NCI-H446 (cell line): ENCODE measurements at regions not wholly inside any gene's neighbourhood (a gene's known extent, or its start where the extent isn't known, plus 50 kb on each side); places are given as distances from the start of the nearest gene placed in this dataset.
"Not testable (repeated sequence)": the region's sequence is repeated elsewhere in the genome, so short reads cannot be mapped to it uniquely, and the experiment has no call there.

Experiments used
- DNase-seq, 2 experiments: peaks; one replicate each; lab custom pipeline; 2025; lab: John Stamatoyannopoulos, UW

GRCh38 chr2:13601506-13601905, 884.8 kb downstream of the TRIB2 start:
- DNase-seq = no peak

GRCh38 chr2:13604951-13605661, 888.4 kb downstream of the TRIB2 start:
- no peak for DNase-seq

GRCh38 chr2:13607139-13607538, 890.4 kb downstream of the TRIB2 start:
- no peak for DNase-seq

GRCh38 chr2:13611939-13612338, 895.2 kb downstream of the TRIB2 start:
- no peak for DNase-seq

- no peak for DNase-seq
Measured at GRCh38 chr2:13616059-13616458, 899.3 kb downstream of the TRIB2 start.

GRCh38 chr2:13616616-13617015, 899.9 kb downstream of the TRIB2 start:
- no peak for DNase-seq

GRCh38 chr2:13628122-13628521, 911.4 kb downstream of the TRIB2 start:
- no peak for DNase-seq

GRCh38 chr2:13638181-13638580, 921.4 kb downstream of the TRIB2 start:
- no peak for DNase-seq

- no peak for DNase-seq
Measured at GRCh38 chr2:13649918-13650317, 933.2 kb downstream of the TRIB2 start.

- DNase-seq = no peak
Measured at GRCh38 chr2:13650586-13651180, 933.9 kb downstream of the TRIB2 start.

GRCh38 chr2:13651684-13652131, 935.0 kb downstream of the TRIB2 start:
- no peak for DNase-seq

- no peak for DNase-seq
Measured at GRCh38 chr2:13652531-13653313, 936.0 kb downstream of the TRIB2 start.

GRCh38 chr2:13654416-13654815, 937.7 kb downstream of the TRIB2 start:
- no peak for DNase-seq

GRCh38 chr2:13660231-13660630, 943.5 kb downstream of the TRIB2 start:
- DNase-seq = no peak

- no peak for DNase-seq
Measured at GRCh38 chr2:13662055-13662454, 945.3 kb downstream of the TRIB2 start.

GRCh38 chr2:13666582-13667414, 950.1 kb downstream of the TRIB2 start:
- DNase-seq = no peak

- no peak for DNase-seq
Measured at GRCh38 chr2:13667415-13667757, 950.6 kb downstream of the TRIB2 start.

GRCh38 chr2:13669607-13670006, 952.9 kb downstream of the TRIB2 start:
- DNase-seq = no peak

GRCh38 chr2:13673821-13674220, 957.1 kb downstream of the TRIB2 start:
- not testable (repeated sequence) for DNase-seq

- DNase-seq = no peak
Measured at GRCh38 chr2:13676269-13676668, 956.2 kb upstream of the LRATD1 start.

- DNase-seq = no peak
Measured at GRCh38 chr2:13681936-13682335, 950.6 kb upstream of the LRATD1 start.
